K562 (cell line): ENCODE measurements at regions not wholly inside any gene's neighbourhood (a gene's known extent, or its start where the extent isn't known, plus 50 kb on each side); places are given as distances from the start of the nearest gene placed in this dataset.

Source experiments
- NR2C1 ChIP-seq, 2 experiments: fragments of 450-650 bp; IDR thresholded peaks; 2 replicates each; pipeline ENCODE4 v1.6.1; 2017; ENCODE audit warnings: mild to moderate bottlenecking in 2 of 2, antibody characterized with exemption in 1 of 2, inconsistent platforms in 1 of 2, missing compliant biosample characterization in 1 of 2, missing genetic modification characterization in 1 of 2
- POLR2A ChIP-seq: fragments of 450-650 bp; conservative IDR thresholded peaks from 2 replicates; pipeline ENCODE4 v1.6.1; 2016
- RB1 ChIP-seq: fragments of 450-650 bp; IDR thresholded peaks from 2 replicates; pipeline ENCODE4 v1.6.1; 2017; ENCODE audit warnings: low read depth, mild to moderate bottlenecking
- TARDBP ChIP-seq: fragments of 450-650 bp; IDR thresholded peaks from 2 replicates; pipeline ENCODE4 v1.6.1; 2016

DNA sequence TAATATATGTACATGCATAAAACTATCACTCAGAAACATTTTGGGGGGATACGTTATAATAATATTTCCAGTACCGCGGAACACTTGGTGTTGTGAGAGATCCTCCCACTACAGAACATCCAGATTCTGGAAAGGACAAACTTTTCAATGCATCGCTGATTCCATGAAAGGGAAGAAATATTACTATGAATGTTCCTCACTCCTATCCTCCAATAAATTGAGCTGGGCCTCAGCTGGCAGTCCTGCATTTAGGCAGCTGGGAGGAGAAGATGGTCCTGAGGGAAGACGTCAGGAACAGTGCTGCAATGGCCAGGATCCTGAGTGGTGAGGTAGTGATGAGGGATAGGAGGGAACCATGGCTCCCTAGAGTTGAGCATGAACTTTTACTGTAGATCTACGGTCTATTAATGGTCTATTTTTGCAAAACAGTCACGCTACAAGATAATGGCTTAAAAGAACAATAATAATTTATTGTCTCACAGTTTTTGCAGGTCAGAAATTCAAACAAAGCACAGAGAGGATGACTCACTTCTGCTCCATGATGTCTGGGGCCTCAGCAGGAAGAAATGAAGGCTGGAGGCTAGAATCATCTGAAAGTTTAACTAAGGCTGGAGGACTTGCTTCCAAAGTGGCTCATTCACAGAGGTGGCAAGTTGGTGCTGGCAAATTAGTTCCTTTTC lies 538.1 kb downstream of the STIM2 start:
- no peak for TF ChIP-seq TARDBP
- TF ChIP-seq RB1: no peak
- TF ChIP-seq NR2C1 (IDR thresholded peaks at IDR 0.05): no peak
- TF ChIP-seq NR2C1 (tag; IDR thresholded peaks at IDR 0.05): no peak
- TF ChIP-seq POLR2A: no peak
